GM10248 (cell line): ENCODE measurements at regions not wholly inside any gene's neighbourhood (a gene's known extent, or its start where the extent isn't known, plus 50 kb on each side); places are given as distances from the start of the nearest gene placed in this dataset.
"Not testable (repeated sequence)": the region's sequence is repeated elsewhere in the genome, so short reads cannot be mapped to it uniquely, and the experiment has no call there.

Experiments used
- CTCF ChIA-PET: fragments of 300-600 bp; sonication (Branson Sonifier 250); formaldehyde crosslinking; extraction: SDS; loops from one replicate; lab custom pipeline; 2021; ENCODE audit warnings: antibody characterized with exemption; lab: Yijun Ruan, JAX
- POLR2A ChIA-PET: fragments of 350-650 bp; sonication (Branson Sonifier 250); formaldehyde crosslinking; extraction: SDS; loops from one replicate; lab custom pipeline; 2020; ENCODE audit warnings: antibody characterized with exemption; lab: Yijun Ruan, JAX
- DNase-seq: peaks from one replicate; pipeline ENCODE4 v3.0.0; 2012; ENCODE audit errors: extremely low spot score
- TF ChIP-seq, protein P1 (sequence below): IDR thresholded peaks from 2 replicates; pipeline ENCODE4 v1.5.1; 2012; ENCODE audit warnings: mild to moderate bottlenecking, low read depth; ENCODE audit errors: extremely low read depth, missing control alignments, control extremely low read depth

DNA sequence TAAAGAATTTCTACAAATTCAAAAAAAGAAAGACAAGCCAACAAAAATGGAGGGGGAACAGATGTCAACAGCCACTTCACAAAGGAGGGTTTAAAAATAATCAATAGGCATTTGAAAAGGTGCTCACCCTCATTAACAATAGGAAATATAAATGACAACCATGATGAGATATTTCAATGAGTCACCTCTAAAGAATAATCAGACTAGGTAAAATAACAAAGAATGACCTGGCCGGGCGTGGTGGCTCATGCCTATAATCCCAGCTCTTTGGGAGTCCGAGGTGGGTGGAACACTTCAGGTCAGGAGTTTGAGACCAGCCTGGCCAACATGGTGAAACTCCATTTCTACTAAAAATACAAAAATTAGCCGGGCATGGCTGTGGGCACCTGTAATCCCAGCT is 133.6 kb downstream of the KCNE4 start:
- POLR2A ChIA-PET, result no interaction called here

DNA sequence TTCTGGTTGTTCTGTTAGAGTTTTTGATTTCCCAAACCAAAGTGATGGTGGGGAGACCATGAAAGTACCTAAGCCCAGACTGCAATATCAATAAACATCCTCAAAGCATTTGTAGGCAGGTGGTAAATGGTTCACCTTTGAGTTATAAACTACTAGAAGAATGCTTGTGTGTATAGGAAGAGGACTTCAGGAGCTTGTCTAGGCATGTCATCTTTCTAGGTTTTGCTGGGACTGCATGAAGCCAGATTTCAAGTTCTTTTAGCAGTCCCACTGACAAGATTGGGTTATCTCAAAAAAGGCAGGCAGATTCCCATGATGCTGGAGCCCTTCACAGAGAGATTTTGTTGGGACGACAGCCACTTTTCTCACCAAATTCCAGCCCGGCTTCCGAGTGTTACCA is 135.3 kb downstream of the KCNE4 start:
- TF ChIP-seq, protein P1, sequence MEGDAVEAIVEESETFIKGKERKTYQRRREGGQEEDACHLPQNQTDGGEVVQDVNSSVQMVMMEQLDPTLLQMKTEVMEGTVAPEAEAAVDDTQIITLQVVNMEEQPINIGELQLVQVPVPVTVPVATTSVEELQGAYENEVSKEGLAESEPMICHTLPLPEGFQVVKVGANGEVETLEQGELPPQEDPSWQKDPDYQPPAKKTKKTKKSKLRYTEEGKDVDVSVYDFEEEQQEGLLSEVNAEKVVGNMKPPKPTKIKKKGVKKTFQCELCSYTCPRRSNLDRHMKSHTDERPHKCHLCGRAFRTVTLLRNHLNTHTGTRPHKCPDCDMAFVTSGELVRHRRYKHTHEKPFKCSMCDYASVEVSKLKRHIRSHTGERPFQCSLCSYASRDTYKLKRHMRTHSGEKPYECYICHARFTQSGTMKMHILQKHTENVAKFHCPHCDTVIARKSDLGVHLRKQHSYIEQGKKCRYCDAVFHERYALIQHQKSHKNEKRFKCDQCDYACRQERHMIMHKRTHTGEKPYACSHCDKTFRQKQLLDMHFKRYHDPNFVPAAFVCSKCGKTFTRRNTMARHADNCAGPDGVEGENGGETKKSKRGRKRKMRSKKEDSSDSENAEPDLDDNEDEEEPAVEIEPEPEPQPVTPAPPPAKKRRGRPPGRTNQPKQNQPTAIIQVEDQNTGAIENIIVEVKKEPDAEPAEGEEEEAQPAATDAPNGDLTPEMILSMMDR, result no peak
- ChIA-PET POLR2A (no interaction called here), CTCF (no interaction called here)
- DNase-seq, result no peak

More for the DNA sequence above, 133.6 kb downstream of the KCNE4 start:
- CTCF ChIA-PET, result no interaction called here
- DNase-seq, result no peak
- TF ChIP-seq, protein P1, result no peak

DNA sequence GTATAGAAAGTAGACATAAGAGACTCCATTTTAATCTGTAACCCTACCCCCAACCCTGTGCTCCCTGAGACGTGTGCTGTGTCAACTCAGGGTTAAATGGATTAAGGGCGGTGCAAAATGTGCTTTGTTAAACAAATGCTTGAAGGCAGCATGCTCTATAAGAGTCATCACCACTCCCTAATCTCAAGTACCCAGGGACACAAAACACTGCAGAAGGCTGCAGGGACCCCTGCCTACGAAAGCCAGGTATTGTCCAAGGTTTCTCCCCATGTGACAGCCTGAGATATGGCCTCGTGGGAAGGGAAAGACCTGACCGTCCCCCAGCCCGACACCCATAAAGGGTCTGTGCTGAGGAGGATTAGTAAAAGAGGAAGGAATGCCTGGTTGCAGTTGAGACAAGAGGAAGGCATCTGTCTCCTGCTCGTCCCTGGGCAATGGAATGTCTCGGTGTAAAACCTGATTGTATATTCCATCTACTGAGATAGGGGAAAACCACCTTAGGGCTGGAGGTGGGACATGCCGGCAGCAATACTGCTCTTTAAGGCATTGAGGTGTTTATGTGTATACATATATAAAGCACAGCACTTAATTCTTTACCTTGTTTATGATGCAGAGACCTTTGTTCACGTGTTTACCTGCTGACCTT is 138.7 kb downstream of the KCNE4 start:
- CTCF ChIA-PET, POLR2A ChIA-PET, DNase-seq: not testable (repeated sequence)

DNA sequence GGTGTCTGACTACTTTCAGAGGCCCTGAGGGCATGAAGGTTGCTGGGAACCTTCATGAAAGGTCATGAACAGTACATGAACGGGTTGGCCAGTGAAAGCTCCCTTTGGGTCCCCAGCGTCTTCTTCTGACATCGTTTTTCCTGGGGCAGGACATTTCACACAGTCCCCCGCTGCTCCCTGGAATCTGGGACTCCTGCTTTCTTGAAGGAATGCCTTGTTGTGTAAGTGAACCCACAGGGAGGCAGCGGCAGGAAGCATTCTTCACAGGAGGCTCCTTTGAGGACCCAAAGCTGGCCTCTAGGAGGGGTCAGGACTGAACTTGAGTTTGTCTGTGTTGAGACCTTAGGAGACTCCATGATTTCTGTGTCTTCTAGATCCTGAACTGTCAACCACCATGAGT is 144.3 kb downstream of the KCNE4 start:
- CTCF ChIA-PET, result interaction anchor here (0.9 kb wide), 1 partner anchor 224 kb away, joined by 3 read pairs; no protein-coding TSS in a partner anchor
- no peak for DNase-seq
- TF ChIP-seq, protein P1, result no peak
- POLR2A ChIA-PET, result no interaction called here

DNA sequence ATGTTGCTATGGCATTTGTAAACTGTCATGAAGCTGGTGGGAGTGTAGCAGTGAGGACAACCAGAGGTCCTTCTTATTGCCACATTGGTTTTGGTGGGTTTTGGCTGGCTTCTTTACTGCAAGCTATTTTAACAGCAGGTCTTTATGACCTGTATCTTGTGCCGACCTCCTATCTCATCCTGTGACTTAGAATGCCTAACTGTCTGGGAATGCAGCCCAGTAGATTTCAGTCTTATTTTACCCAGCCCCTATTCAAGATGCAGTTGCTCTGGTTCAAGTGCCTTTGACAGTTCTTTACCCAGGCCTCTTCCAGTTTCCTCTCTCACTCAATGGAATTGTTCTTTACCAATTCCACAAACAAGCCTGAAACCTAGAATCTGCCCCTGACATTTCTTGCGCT is 145.1 kb downstream of the KCNE4 start:
- ChIA-PET POLR2A (no interaction called here), CTCF (interaction anchor here (0.9 to 1.0 kb wide), 2 partner anchors 27 to 225 kb away, joined by 3 read pairs; no protein-coding TSS in a partner anchor)
- TF ChIP-seq, protein P1, result no peak
- DNase-seq, result no peak

DNA sequence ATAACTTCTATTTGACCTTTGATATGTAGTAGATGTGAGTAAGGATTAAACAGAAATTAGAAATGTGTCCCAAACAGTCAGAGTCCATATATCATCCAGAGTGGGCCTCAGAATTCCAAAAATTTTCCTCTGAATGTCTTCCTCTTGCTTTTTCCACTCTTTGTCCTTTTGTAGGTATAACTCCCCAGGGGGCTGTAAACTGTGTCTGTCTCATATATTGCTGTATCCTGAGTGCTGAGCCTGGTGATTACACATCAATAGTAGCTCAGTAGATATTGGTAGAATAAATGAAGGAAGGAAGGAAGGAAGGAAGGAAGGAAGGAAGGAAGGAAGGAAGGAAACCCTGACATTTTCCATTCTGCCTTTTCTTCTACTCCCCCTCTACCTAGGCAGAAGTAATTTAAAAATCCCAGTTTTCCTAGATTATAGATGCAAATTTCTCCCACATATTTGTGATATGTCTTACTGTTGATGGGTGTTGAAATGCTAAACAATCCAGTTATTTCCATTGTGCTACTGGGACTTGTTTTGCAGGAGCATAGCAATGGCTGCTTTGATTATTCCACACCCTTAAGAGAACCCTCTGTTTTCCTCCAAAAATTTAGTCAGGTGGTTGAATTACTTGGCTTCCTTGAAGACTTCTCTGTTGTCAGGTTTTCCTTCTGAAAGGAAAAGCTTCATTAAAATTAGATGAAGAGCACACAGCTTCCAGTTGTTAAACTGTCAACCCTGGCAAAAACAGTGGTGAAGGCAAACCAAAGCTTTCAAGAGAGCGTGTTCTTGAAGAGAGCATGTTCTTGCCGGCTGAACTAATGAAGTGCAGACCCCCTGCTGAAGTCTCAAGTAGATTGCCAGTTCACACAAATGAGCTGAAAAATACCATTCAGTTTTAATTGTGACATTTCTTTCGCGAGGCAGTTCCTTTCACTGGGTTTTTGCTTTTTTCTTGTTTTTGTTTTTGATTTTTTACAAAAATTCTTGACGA is 147.8 kb downstream of the KCNE4 start:
- CTCF ChIA-PET, result no interaction called here
- POLR2A ChIA-PET, result no interaction called here
- TF ChIP-seq, protein P1, result no peak
- no peak for DNase-seq
